ENCODE measurements at regions not wholly inside any gene's neighbourhood (a gene's known extent, or its start where the extent isn't known, plus 50 kb on each side); places are given as distances from the start of the nearest gene placed in this dataset.
"Not testable (repeated sequence)": the region's sequence is repeated elsewhere in the genome, so short reads cannot be mapped to it uniquely, and the experiment has no call there.

DNA sequence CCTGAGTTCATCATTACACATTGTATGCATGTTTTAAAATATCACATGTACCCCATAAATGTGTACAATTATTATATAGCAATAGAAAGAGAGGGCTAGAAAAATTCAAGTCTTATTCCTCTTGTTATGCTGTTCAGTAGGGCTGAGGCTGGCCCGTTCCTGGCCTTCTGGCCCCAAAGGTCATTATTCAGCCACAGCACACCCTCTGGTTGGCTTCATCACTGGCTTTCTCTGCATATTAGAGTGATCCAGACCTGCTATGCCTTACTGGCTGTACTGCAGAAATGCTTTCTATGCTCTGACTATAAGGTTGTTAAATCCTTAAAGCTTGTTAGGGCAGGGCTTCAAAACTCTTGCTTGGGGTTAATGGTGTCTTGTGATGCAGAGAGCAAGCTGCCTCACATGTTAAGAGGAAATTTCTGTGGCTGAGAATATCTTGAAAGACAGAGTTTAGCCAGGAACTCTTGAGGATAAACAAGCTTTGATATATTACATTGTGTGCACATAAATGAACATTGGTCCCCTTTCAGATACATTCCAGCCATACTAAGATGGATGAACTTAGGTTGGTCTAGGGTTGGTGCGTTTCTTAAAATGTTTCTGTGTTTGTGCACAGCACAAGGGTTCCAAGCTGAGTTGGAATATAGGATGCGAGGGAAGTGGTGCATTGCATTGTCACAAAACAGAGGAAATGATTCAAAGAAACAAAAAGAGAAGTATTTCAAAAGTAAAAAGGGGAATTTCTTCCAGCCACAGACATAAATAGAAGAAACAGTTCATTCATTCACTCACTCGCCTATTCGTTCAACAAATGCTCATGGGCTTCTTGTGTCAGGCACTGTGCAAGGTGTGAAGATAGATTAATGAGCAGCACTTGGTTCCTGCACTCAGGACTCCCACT lies 61.6 kb upstream of the WDR11 start:
- no peaks in the 10 kb centered on the region for H3K9me2 ChIP-seq (replicated peaks; ENCODE audit: insufficient read depth, low read length)
- no peak for DNase-seq
- H3K4me2 ChIP-seq (ENCODE audit: low read depth, low read length): no peak overlapping the region
- no peaks in the 10 kb centered on the region for H3K4me1 ChIP-seq (ENCODE audit: low read length)
- no peak for TF ChIP-seq EZH2phosphoT487 (IDR thresholded peaks at IDR 0.05; ENCODE audit: low read length)
- TF ChIP-seq EZH2 (optimal IDR thresholded peaks at IDR 0.05; ENCODE audit: low read depth, low read length): no peak
- TF ChIP-seq, protein P1, sequence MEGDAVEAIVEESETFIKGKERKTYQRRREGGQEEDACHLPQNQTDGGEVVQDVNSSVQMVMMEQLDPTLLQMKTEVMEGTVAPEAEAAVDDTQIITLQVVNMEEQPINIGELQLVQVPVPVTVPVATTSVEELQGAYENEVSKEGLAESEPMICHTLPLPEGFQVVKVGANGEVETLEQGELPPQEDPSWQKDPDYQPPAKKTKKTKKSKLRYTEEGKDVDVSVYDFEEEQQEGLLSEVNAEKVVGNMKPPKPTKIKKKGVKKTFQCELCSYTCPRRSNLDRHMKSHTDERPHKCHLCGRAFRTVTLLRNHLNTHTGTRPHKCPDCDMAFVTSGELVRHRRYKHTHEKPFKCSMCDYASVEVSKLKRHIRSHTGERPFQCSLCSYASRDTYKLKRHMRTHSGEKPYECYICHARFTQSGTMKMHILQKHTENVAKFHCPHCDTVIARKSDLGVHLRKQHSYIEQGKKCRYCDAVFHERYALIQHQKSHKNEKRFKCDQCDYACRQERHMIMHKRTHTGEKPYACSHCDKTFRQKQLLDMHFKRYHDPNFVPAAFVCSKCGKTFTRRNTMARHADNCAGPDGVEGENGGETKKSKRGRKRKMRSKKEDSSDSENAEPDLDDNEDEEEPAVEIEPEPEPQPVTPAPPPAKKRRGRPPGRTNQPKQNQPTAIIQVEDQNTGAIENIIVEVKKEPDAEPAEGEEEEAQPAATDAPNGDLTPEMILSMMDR (IDR thresholded peaks at IDR 0.05; ENCODE audit: low read length): no peak
- H2AFZ ChIP-seq (ENCODE audit: low read length): no peak overlapping the region
- no peak overlapping the region for H3K27ac ChIP-seq (ENCODE audit: low read length)
- H3K9me3 ChIP-seq (replicated peaks; ENCODE audit: insufficient read depth, low read length): no peaks in the 10 kb centered on the region
- no peaks in the 10 kb centered on the region for H3K36me3 ChIP-seq (replicated peaks; ENCODE audit: insufficient read depth, low read length)
- H3K79me2 ChIP-seq (ENCODE audit: low read length): no peaks in the 10 kb centered on the region
- no peak overlapping the region for H3K9ac ChIP-seq (ENCODE audit: low read length)
- no peaks in the 10 kb centered on the region for H3F3A ChIP-seq (ENCODE audit: insufficient read depth, low read length)
- H4K20me1 ChIP-seq (ENCODE audit: insufficient read depth, low read length): no peaks in the 10 kb centered on the region
- H3K27me3 ChIP-seq (replicated peaks; ENCODE audit: insufficient read depth, low read length): no peaks in the 10 kb centered on the region
- H3K4me3 ChIP-seq (ENCODE audit: low read length): no peak overlapping the region

DNA sequence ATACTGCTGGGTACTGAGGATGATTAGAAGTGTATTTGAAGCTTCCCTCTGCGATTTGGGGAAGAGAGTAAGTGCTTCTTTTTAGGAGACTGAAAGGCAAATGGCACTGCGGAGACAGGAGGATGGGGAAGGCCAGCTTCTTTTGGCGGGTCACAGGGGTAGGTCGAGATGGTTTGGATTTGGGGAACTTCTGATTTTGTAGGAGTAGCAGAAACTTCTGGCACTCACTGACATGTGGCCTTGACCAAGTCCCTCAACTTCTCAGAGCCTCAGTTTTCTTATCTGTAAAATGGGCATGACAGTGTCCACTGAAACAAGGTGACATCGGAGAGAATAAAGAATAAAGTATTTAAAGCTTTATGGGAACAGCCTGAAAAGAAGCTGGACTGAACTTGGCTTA lies 59.8 kb upstream of the WDR11 start:
- Histone ChIP-seq H3K9me3 (replicated peaks; ENCODE audit: insufficient read depth, low read length) (no peaks in the 10 kb centered on the region), H3K27me3 (replicated peaks; ENCODE audit: insufficient read depth, low read length) (no peaks in the 10 kb centered on the region)

DNA sequence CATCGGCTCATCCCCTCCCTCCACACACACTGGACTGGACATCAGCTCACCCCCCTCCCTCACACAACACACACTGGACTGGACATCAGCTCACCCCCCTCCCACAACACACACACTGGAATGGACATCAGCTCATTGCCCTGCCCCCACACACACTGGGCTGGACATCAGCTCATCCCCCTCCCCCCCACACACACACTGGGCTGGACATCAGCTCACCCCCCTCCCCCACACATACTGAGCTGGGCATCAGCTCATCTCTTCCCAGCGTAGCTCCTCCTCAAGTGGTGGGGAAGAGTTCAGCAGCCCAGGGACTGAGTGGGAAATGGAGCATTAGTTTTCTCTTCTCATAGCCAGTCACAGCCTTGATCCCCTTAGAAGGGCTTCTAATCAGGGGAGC lies 58.1 kb upstream of the WDR11 start:
- no peak overlapping the region for H2AFZ ChIP-seq (ENCODE audit: low read length)
- H3F3A ChIP-seq (ENCODE audit: insufficient read depth, low read length): no peaks in the 10 kb centered on the region
- no peaks in the 10 kb centered on the region for H3K79me2 ChIP-seq (ENCODE audit: low read length)
- H3K4me3 ChIP-seq (ENCODE audit: low read length): no peak overlapping the region
- no peak for DNase-seq
- no peak overlapping the region for H3K9ac ChIP-seq (ENCODE audit: low read length)
- H3K4me1 ChIP-seq (ENCODE audit: low read length): no peaks in the 10 kb centered on the region
- no peaks in the 10 kb centered on the region for H3K27me3 ChIP-seq (replicated peaks; ENCODE audit: insufficient read depth, low read length)
- TF ChIP-seq EZH2 (optimal IDR thresholded peaks at IDR 0.05; ENCODE audit: low read depth, low read length): no peak
- no peak for TF ChIP-seq EZH2phosphoT487 (IDR thresholded peaks at IDR 0.05; ENCODE audit: low read length)
- no peaks in the 10 kb centered on the region for H3K9me3 ChIP-seq (replicated peaks; ENCODE audit: insufficient read depth, low read length)
- no peaks in the 10 kb centered on the region for H4K20me1 ChIP-seq (ENCODE audit: insufficient read depth, low read length)
- H3K4me2 ChIP-seq (ENCODE audit: low read depth, low read length): no peak overlapping the region
- H3K9me2 ChIP-seq (replicated peaks; ENCODE audit: insufficient read depth, low read length): no peaks in the 10 kb centered on the region
- no peak overlapping the region for H3K27ac ChIP-seq (ENCODE audit: low read length)
- no peaks in the 10 kb centered on the region for H3K36me3 ChIP-seq (replicated peaks; ENCODE audit: insufficient read depth, low read length)

More for the DNA sequence above, 59.8 kb upstream of the WDR11 start:
- no peaks in the 10 kb centered on the region for H3K9me2 ChIP-seq (replicated peaks; ENCODE audit: insufficient read depth, low read length)
- H3K36me3 ChIP-seq (replicated peaks; ENCODE audit: insufficient read depth, low read length): no peaks in the 10 kb centered on the region
- no peaks in the 10 kb centered on the region for H3K4me1 ChIP-seq (ENCODE audit: low read length)
- H2AFZ ChIP-seq (ENCODE audit: low read length): no peak overlapping the region
- H3K27ac ChIP-seq (ENCODE audit: low read length): no peak overlapping the region
- no peaks in the 10 kb centered on the region for H3F3A ChIP-seq (ENCODE audit: insufficient read depth, low read length)
- no peak overlapping the region for H3K9ac ChIP-seq (ENCODE audit: low read length)
- no peak overlapping the region for H3K4me2 ChIP-seq (ENCODE audit: low read depth, low read length)
- H3K4me3 ChIP-seq (ENCODE audit: low read length): no peak overlapping the region
- H3K79me2 ChIP-seq (ENCODE audit: low read length): no peaks in the 10 kb centered on the region
- H4K20me1 ChIP-seq (ENCODE audit: insufficient read depth, low read length): no peaks in the 10 kb centered on the region
- TF ChIP-seq EZH2 (optimal IDR thresholded peaks at IDR 0.05; ENCODE audit: low read depth, low read length) (no peak), EZH2phosphoT487 (IDR thresholded peaks at IDR 0.05; ENCODE audit: low read length) (no peak)
- TF ChIP-seq, protein P1 (IDR thresholded peaks at IDR 0.05; ENCODE audit: low read length): no peak
- DNase-seq: no peak

DNA sequence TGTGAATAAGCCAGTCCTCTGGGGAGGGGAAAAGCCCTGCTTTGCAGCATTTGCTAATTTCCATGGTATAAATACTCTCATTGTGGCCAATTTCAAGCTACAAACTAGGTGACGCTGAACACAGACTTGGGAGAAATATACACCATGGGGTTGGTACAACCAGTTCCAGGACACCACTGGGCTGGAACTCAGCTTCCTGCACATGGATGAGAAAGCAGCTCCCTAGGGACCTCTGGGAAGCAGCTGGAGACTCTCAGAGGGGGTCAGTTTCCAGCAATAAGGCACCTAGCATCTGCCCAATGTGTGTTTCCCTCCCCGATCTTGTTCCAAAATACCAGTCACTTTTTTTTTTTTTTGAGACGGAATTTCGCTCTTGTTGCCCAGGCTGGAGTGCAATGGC lies 56.8 kb upstream of the WDR11 start:
- Histone ChIP-seq H2AFZ (ENCODE audit: low read length) (no peak overlapping the region), H3K9me2 (replicated peaks; ENCODE audit: insufficient read depth, low read length) (no peaks in the 10 kb centered on the region), H3K36me3 (replicated peaks; ENCODE audit: insufficient read depth, low read length) (no peaks in the 10 kb centered on the region), H3K4me1 (ENCODE audit: low read length) (no peaks in the 10 kb centered on the region), H3F3A (ENCODE audit: insufficient read depth, low read length) (no peaks in the 10 kb centered on the region), H3K27me3 (replicated peaks; ENCODE audit: insufficient read depth, low read length) (no peaks in the 10 kb centered on the region), H3K4me2 (ENCODE audit: low read depth, low read length) (no peak overlapping the region), H3K79me2 (ENCODE audit: low read length) (no peaks in the 10 kb centered on the region), H3K4me3 (ENCODE audit: low read length) (no peak overlapping the region), H3K27ac (ENCODE audit: low read length) (no peak overlapping the region), H4K20me1 (ENCODE audit: insufficient read depth, low read length) (no peaks in the 10 kb centered on the region), H3K9me3 (replicated peaks; ENCODE audit: insufficient read depth, low read length) (no peaks in the 10 kb centered on the region), H3K9ac (ENCODE audit: low read length) (no peak overlapping the region)
- DNase-seq: no peak
- TF ChIP-seq EZH2 (optimal IDR thresholded peaks at IDR 0.05; ENCODE audit: low read depth, low read length) (no peak), EZH2phosphoT487 (IDR thresholded peaks at IDR 0.05; ENCODE audit: low read length) (no peak)
- TF ChIP-seq, protein P1 (IDR thresholded peaks at IDR 0.05; ENCODE audit: low read length): no peak

DNA sequence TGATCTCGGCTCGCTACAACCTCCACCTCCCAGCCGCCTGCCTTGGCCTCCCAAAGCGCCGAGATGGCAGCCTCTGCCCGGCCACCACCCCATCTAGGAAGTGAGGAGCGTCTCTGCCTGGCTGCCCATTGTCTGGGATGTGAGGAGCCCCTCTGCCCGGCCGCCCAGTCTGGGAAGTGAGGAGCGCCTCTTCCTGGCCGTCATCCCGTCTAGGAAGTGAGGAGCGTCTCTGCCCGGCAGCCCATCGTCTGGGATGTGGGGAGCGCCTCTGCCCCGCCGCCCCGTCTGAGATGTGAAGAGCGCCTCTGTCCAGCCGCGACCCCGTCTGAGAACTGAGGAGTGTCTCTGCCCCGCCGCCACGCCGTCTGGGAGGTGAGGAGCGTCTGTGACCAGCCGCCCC lies 52.9 kb upstream of the WDR11 start:
- not testable (repeated sequence) for H3K27ac ChIP-seq (ENCODE audit: low read length); DNase-seq; H3F3A ChIP-seq (ENCODE audit: insufficient read depth, low read length); H3K27me3 ChIP-seq (replicated peaks; ENCODE audit: insufficient read depth, low read length); H3K4me2 ChIP-seq (ENCODE audit: low read depth, low read length); H2AFZ ChIP-seq (ENCODE audit: low read length); H3K4me3 ChIP-seq (ENCODE audit: low read length); H3K36me3 ChIP-seq (replicated peaks; ENCODE audit: insufficient read depth, low read length); H3K9ac ChIP-seq (ENCODE audit: low read length); H3K4me1 ChIP-seq (ENCODE audit: low read length); H3K79me2 ChIP-seq (ENCODE audit: low read length); H3K9me2 ChIP-seq (replicated peaks; ENCODE audit: insufficient read depth, low read length); H4K20me1 ChIP-seq (ENCODE audit: insufficient read depth, low read length); H3K9me3 ChIP-seq (replicated peaks; ENCODE audit: insufficient read depth, low read length)
